Left lung (tissue), 4 donors: ENCODE measurements at regions not wholly inside any gene's neighbourhood (a gene's known extent, or its start where the extent isn't known, plus 50 kb on each side); places are given as distances from the start of the nearest gene placed in this dataset.

Source experiments
- ATAC-seq: fragments of 200-7000 bp; cut with Tn5 transposase; one replicate; pipeline ENCODE4 v1.9.1; 2020; ENCODE audit warnings: moderate library complexity
- DNase-seq, 4 donors: peaks; one replicate each; pipeline ENCODE4 v3.0.0-alpha.2; 2013 to 2020
- H3K27ac ChIP-seq, 2 donors: fragments of 200-600 bp; sonication (generic) in 1 of 2; one replicate each; pipeline versions ENCODE4 v1.5.0 to v1.8.0; 2020 to 2021
- H3K27me3 ChIP-seq, 2 donors: fragments of 200-600 bp; sonication (generic) in 1 of 2; one replicate each; pipeline versions ENCODE4 v1.5.0 to v1.8.0; 2020 to 2021
- H3K36me3 ChIP-seq, 2 donors: fragments of 200-600 bp; sonication (generic) in 1 of 2; one replicate each; pipeline versions ENCODE4 v1.5.0 to v1.8.0; 2020 to 2021
- H3K4me1 ChIP-seq, 2 donors: fragments of 200-600 bp; one replicate each; pipeline ENCODE4 v1.8.0; 2021
- H3K4me3 ChIP-seq, 2 donors: fragments of 200-600 bp; sonication (generic) in 1 of 2; one replicate each; pipeline versions ENCODE4 v1.5.0 to v1.8.0; 2020 to 2021; ENCODE audit warnings: mild to moderate bottlenecking in 1 of 2
- H3K9me3 ChIP-seq, 2 donors: fragments of 200-600 bp; sonication (generic) in 1 of 2; one replicate each; pipeline versions ENCODE4 v1.5.0 to v1.8.0; 2020 to 2021
- CTCF ChIP-seq, 2 donors: fragments of 200-600 bp; sonication (generic) in 1 of 2; IDR thresholded peaks; one replicate each; pipeline versions ENCODE4 v1.5.0 to v1.8.0; 2021; ENCODE audit warnings: antibody characterized with exemption in 2 of 2
- intact Hi-C, 2 donors: fragments of 100-400 bp; cut with DNase I; formaldehyde crosslinking; loops; one replicate each; pipeline versions ENCODE4 v1.11.2 to v1.14.2; 2022
- donor health status: DM: no; HTN: yes; CAD: no.
- donor health status: DM: no; HTN: no; CAD: no.

GRCh38 chr15:38864827-38865581 is 300.4 kb upstream of the RASGRP1 start:
- ATAC-seq (peak; percentile 54), DNase-seq (no peak)
- Histone ChIP-seq H3K36me3 (no peaks in the 10 kb centered on the region), H3K27me3 (no peaks in the 10 kb centered on the region), H3K27ac (peak overlapping the region in 1 of 2 donors; percentile 21), H3K4me3 (no peak overlapping the region), H3K9me3 (no peaks in the 10 kb centered on the region), H3K4me1 (peaks cover 0 to 3% of the 10 kb centered on the region in 2 donors)
- intact Hi-C loops: no loop called here
- no peak for TF ChIP-seq CTCF (IDR thresholded peaks at IDR 0.05)

GRCh38 chr15:38867556-38867955 is 302.9 kb upstream of the RASGRP1 start:
- Histone ChIP-seq H3K9me3 (peaks cover 0 to 3% of the 10 kb centered on the region in 2 donors), H3K27ac (no peak overlapping the region), H3K4me3 (no peak overlapping the region), H3K27me3 (no peaks in the 10 kb centered on the region), H3K36me3 (no peaks in the 10 kb centered on the region), H3K4me1 (no peaks in the 10 kb centered on the region)
- intact Hi-C loops: no loop called here
- ATAC-seq: no peak
- TF ChIP-seq CTCF (IDR thresholded peaks at IDR 0.05): no peak
- no peak for DNase-seq

- ATAC-seq (peak; percentile 53), DNase-seq (no peak)
- Histone ChIP-seq H3K27ac (no peak overlapping the region), H3K4me3 (no peak overlapping the region), H3K9me3 (peaks cover 0 to 3% of the 10 kb centered on the region in 2 donors), H3K27me3 (no peaks in the 10 kb centered on the region), H3K4me1 (no peaks in the 10 kb centered on the region), H3K36me3 (no peaks in the 10 kb centered on the region)
- no peak for TF ChIP-seq CTCF (IDR thresholded peaks at IDR 0.05)
- intact Hi-C loops: no loop called here
Measured at GRCh38 chr15:38868326-38869114, 303.9 kb upstream of the RASGRP1 start.

DNA sequence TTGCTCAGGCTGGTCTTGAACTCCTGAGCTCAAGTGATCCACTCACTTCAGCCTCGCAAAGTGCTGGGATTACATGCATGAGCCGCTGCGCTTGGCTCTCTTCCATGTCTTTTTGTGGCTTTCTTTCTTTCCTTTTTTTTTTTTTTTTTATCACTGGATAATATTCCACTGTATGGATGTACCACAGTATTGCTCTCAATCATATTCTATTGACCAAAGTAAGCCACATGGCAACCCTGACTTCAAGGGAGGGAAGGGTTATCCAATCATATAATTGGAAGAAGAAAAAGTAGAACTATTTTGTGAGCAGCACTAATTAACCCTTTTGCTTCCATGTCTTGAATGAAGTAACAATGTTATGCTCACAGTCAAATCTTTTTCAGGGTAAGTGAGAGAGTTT is 307.0 kb upstream of the RASGRP1 start:
- intact Hi-C loops: no loop called here
- DNase-seq (no peak), ATAC-seq (no peak)
- H3K36me3 ChIP-seq: no peaks in the 10 kb centered on the region
- H3K4me3 ChIP-seq: no peak overlapping the region
- no peaks in the 10 kb centered on the region for H3K4me1 ChIP-seq
- no peak overlapping the region for H3K27ac ChIP-seq
- H3K9me3 ChIP-seq: peaks cover 0 to 3% of the 10 kb centered on the region in 2 donors
- H3K27me3 ChIP-seq: no peaks in the 10 kb centered on the region
- TF ChIP-seq CTCF (IDR thresholded peaks at IDR 0.05): no peak

- Histone ChIP-seq H3K9me3 (peaks cover 0 to 3% of the 10 kb centered on the region in 2 donors), H3K4me3 (no peak overlapping the region), H3K27ac (peak overlapping the region in 1 of 2 donors; percentile 65), H3K36me3 (no peaks in the 10 kb centered on the region), H3K4me1 (peaks cover 0 to 2% of the 10 kb centered on the region in 2 donors), H3K27me3 (no peaks in the 10 kb centered on the region)
- DNase-seq (no peak), ATAC-seq (no peak)
- TF ChIP-seq CTCF (IDR thresholded peaks at IDR 0.05): no peak
- intact Hi-C loops: no loop called here
Measured at GRCh38 chr15:38872732-38873131, 308.1 kb upstream of the RASGRP1 start.
